WTC11 (cell line): ENCODE measurements at regions not wholly inside any gene's neighbourhood (a gene's known extent, or its start where the extent isn't known, plus 50 kb on each side); places are given as distances from the start of the nearest gene placed in this dataset.

ENCODE experiments used
- ATAC-seq: fragments of 200-7000 bp; cut with Tn5 transposase; 2 replicates; pipeline ENCODE4 v1.10.0; 2021; ENCODE audit warnings: mild to moderate bottlenecking, moderate library complexity
- CTCF ChIA-PET: fragments of 300-600 bp; sonication (Branson Sonifier 250); formaldehyde crosslinking; loops from one replicate; lab custom pipeline; 2021; ENCODE audit warnings: antibody characterized with exemption; lab: Charles Lee
- POLR2A ChIA-PET: fragments of 350-600 bp; sonication (Branson Sonifier 250); formaldehyde crosslinking; loops from one replicate; lab custom pipeline; 2021; ENCODE audit warnings: antibody characterized with exemption; lab: Charles Lee
- DNase-seq: peaks from one replicate; pipeline ENCODE4 v3.0.0; 2021; ENCODE audit warnings: low spot score
- H3K27ac Mint-ChIP-seq: 2 replicates; pipeline ENCODE4 v1.8.0; 2021; ENCODE audit warnings: mixed read lengths
- H3K27me3 Mint-ChIP-seq: 2 replicates; pipeline ENCODE4 v1.8.0; 2021; ENCODE audit warnings: low read depth, mild to moderate bottlenecking, moderate library complexity, mixed read lengths
- H3K36me3 Mint-ChIP-seq: 2 replicates; pipeline ENCODE4 v1.8.0; 2021; ENCODE audit warnings: mixed read lengths
- H3K4me1 Mint-ChIP-seq: 2 replicates; pipeline ENCODE4 v1.8.0; 2022; ENCODE audit warnings: mixed read lengths
- H3K4me3 Mint-ChIP-seq: 2 replicates; pipeline ENCODE4 v1.8.0; 2021; ENCODE audit warnings: mild to moderate bottlenecking, moderate library complexity, mixed read lengths
- H3K9me3 Mint-ChIP-seq: 2 replicates; pipeline ENCODE4 v1.8.0; 2021; ENCODE audit warnings: mixed read lengths
- CREM ChIP-seq: sonication (generic); formaldehyde crosslinking; IDR thresholded peaks from 2 replicates; pipeline ENCODE4 v1.8.1; 2022; ENCODE audit warnings: mild to moderate bottlenecking, missing genetic modification reagents, moderate library complexity
- ELF4 ChIP-seq: sonication (generic); formaldehyde crosslinking; IDR thresholded peaks from 2 replicates; pipeline ENCODE4 v1.8.1; 2022; ENCODE audit warnings: low read depth, mild to moderate bottlenecking, moderate library complexity, missing genetic modification reagents
- EMX1 ChIP-seq: fragments of 250-450 bp; sonication (Bioruptor Pico); IDR thresholded peaks from 2 replicates; pipeline ENCODE4 v1.8.0; 2021; ENCODE audit warnings: mild to moderate bottlenecking
- ERG ChIP-seq: fragments of 250-450 bp; sonication (Bioruptor Pico); IDR thresholded peaks from 2 replicates; pipeline ENCODE4 v1.8.0; 2021; ENCODE audit warnings: mild to moderate bottlenecking
- ESRRA ChIP-seq: sonication (generic); formaldehyde crosslinking; IDR thresholded peaks from 2 replicates; pipeline ENCODE4 v1.8.1; 2022; ENCODE audit warnings: mild to moderate bottlenecking, missing genetic modification reagents, borderline replicate concordance
- GABPB1 ChIP-seq: sonication (generic); formaldehyde crosslinking; IDR thresholded peaks from 2 replicates; pipeline ENCODE4 v1.8.1; 2023; ENCODE audit warnings: mild to moderate bottlenecking, missing genetic modification reagents
- GRHL2 ChIP-seq: fragments of 250-450 bp; sonication (Bioruptor Pico); IDR thresholded peaks from 2 replicates; pipeline ENCODE4 v1.8.0; 2022; ENCODE audit warnings: mild to moderate bottlenecking, moderate library complexity; ENCODE audit not compliant: insufficient replicate concordance, severe bottlenecking
- GTF2I ChIP-seq: fragments of 250-450 bp; sonication (Bioruptor Pico); conservative IDR thresholded peaks from 2 replicates; pipeline ENCODE4 v1.4.0; 2021; ENCODE audit warnings: mild to moderate bottlenecking
- HMGA2 ChIP-seq: fragments of 250-450 bp; sonication (Bioruptor Pico); IDR thresholded peaks from 2 replicates; pipeline ENCODE4 v1.4.0; 2021; ENCODE audit warnings: mild to moderate bottlenecking, moderate library complexity
- HMGXB4 ChIP-seq: sonication (generic); formaldehyde crosslinking; IDR thresholded peaks from 2 replicates; pipeline ENCODE4 v1.8.1; 2023; ENCODE audit warnings: mild to moderate bottlenecking, moderate library complexity, missing genetic modification reagents
- JUN ChIP-seq: sonication (generic); formaldehyde crosslinking; IDR thresholded peaks from 2 replicates; pipeline ENCODE4 v1.8.0; 2023; ENCODE audit warnings: mild to moderate bottlenecking, missing genetic modification reagents
- MAX ChIP-seq: sonication (generic); formaldehyde crosslinking; IDR thresholded peaks from 2 replicates; pipeline ENCODE4 v1.8.0; 2022; ENCODE audit warnings: mild to moderate bottlenecking, missing genetic modification reagents
- NR3C1 ChIP-seq: sonication (generic); formaldehyde crosslinking; conservative IDR thresholded peaks from 2 replicates; pipeline ENCODE4 v1.8.1; 2023; ENCODE audit warnings: low read depth, mild to moderate bottlenecking, missing genetic modification reagents
- PRRX2 ChIP-seq: fragments of 250-450 bp; sonication (Bioruptor Pico); IDR thresholded peaks from 2 replicates; pipeline ENCODE4 v1.8.0; 2021; ENCODE audit warnings: mild to moderate bottlenecking
- SP1 ChIP-seq: sonication (generic); formaldehyde crosslinking; conservative IDR thresholded peaks from 2 replicates; pipeline ENCODE4 v1.8.1; 2022; ENCODE audit warnings: missing genetic modification reagents
- STAT6 ChIP-seq: sonication (generic); formaldehyde crosslinking; conservative IDR thresholded peaks from 2 replicates; pipeline ENCODE4 v1.8.1; 2023; ENCODE audit warnings: mild to moderate bottlenecking, low read depth, missing genetic modification reagents, moderate library complexity
- TP53 ChIP-seq: sonication (generic); formaldehyde crosslinking; IDR thresholded peaks from 2 replicates; pipeline ENCODE4 v1.8.1; 2023; ENCODE audit warnings: mild to moderate bottlenecking, missing genetic modification reagents
- ZBTB21 ChIP-seq: sonication (generic); formaldehyde crosslinking; IDR thresholded peaks from 2 replicates; pipeline ENCODE4 v1.8.1; 2023; ENCODE audit warnings: mild to moderate bottlenecking, missing genetic modification reagents, borderline replicate concordance
- ZNF263 ChIP-seq: sonication (generic); formaldehyde crosslinking; IDR thresholded peaks from 2 replicates; pipeline ENCODE4 v1.8.1; 2022; ENCODE audit warnings: low read depth, mild to moderate bottlenecking, moderate library complexity, missing genetic modification reagents
- ZNF396 ChIP-seq: fragments of 250-450 bp; sonication (Bioruptor Pico); IDR thresholded peaks from 2 replicates; pipeline ENCODE4 v1.8.0; 2021; ENCODE audit warnings: mild to moderate bottlenecking, moderate library complexity, borderline replicate concordance
- TF ChIP-seq, protein P1 (sequence below): sonication (generic); formaldehyde crosslinking; IDR thresholded peaks from 2 replicates; pipeline ENCODE4 v1.8.1; 2023; ENCODE audit warnings: mild to moderate bottlenecking, missing genetic modification reagents, borderline replicate concordance
- TF ChIP-seq, protein P2 (sequence below): sonication (generic); formaldehyde crosslinking; IDR thresholded peaks from 2 replicates; pipeline ENCODE4 v1.8.0; 2022; ENCODE audit warnings: mild to moderate bottlenecking, missing genetic modification reagents

GRCh38 chr9:82761027-82761426 is 301.9 kb downstream of the RASEF start:
- no peak for TF ChIP-seq ZBTB21 (CRISPR knock-in tag)
- TF ChIP-seq HMGA2 (CRISPR knock-in tag), result no peak
- TF ChIP-seq ERG (CRISPR knock-in tag), result no peak
- TF ChIP-seq JUN (CRISPR knock-in tag), result no peak
- ATAC-seq (no peak), DNase-seq (no peak)
- ChIA-PET POLR2A (interaction anchor here (0.6 kb wide), 1 partner anchor 113 kb away, joined by 3 read pairs; no protein-coding TSS in a partner anchor), CTCF (no interaction called here)
- Mint-ChIP-seq H3K27ac (no peak overlapping the region), H3K9me3 (peaks cover 24% of the 10 kb centered on the region), H3K27me3 (peaks cover 6% of the 10 kb centered on the region; the same call in 1 of the 2 replicates), H3K4me1 (peaks cover 26% of the 10 kb centered on the region), H3K36me3 (peaks cover 45% of the 10 kb centered on the region), H3K4me3 (no peak overlapping the region)

GRCh38 chr9:82761956-82762355 is 301.0 kb downstream of the RASEF start:
- no peak for DNase-seq
- Mint-ChIP-seq H3K4me3 (no peak overlapping the region), H3K9me3 (peaks cover 28% of the 10 kb centered on the region), H3K4me1 (peaks cover 26% of the 10 kb centered on the region), H3K27ac (no peak overlapping the region), H3K36me3 (peaks cover 45% of the 10 kb centered on the region), H3K27me3 (peaks cover 6% of the 10 kb centered on the region; the same call in 1 of the 2 replicates)
- TF ChIP-seq HMGXB4 (CRISPR knock-in tag) (no peak), ELF4 (CRISPR knock-in tag) (no peak), ESRRA (CRISPR knock-in tag) (no peak), SP1 (CRISPR knock-in tag) (no peak), PRRX2 (no peak), MAX (no peak), STAT6 (CRISPR knock-in tag) (no peak), GABPB1 (CRISPR knock-in tag) (no peak), GRHL2 (CRISPR knock-in tag) (no peak), NR3C1 (CRISPR knock-in tag) (no peak), CREM (no peak), GTF2I (no peak), ZNF396 (CRISPR knock-in tag) (no peak), EMX1 (CRISPR knock-in tag) (no peak), ZNF263 (CRISPR knock-in tag) (no peak), HMGA2 (CRISPR knock-in tag) (no peak), TP53 (CRISPR knock-in tag) (no peak), ERG (CRISPR knock-in tag) (no peak)
- TF ChIP-seq, protein P1, sequence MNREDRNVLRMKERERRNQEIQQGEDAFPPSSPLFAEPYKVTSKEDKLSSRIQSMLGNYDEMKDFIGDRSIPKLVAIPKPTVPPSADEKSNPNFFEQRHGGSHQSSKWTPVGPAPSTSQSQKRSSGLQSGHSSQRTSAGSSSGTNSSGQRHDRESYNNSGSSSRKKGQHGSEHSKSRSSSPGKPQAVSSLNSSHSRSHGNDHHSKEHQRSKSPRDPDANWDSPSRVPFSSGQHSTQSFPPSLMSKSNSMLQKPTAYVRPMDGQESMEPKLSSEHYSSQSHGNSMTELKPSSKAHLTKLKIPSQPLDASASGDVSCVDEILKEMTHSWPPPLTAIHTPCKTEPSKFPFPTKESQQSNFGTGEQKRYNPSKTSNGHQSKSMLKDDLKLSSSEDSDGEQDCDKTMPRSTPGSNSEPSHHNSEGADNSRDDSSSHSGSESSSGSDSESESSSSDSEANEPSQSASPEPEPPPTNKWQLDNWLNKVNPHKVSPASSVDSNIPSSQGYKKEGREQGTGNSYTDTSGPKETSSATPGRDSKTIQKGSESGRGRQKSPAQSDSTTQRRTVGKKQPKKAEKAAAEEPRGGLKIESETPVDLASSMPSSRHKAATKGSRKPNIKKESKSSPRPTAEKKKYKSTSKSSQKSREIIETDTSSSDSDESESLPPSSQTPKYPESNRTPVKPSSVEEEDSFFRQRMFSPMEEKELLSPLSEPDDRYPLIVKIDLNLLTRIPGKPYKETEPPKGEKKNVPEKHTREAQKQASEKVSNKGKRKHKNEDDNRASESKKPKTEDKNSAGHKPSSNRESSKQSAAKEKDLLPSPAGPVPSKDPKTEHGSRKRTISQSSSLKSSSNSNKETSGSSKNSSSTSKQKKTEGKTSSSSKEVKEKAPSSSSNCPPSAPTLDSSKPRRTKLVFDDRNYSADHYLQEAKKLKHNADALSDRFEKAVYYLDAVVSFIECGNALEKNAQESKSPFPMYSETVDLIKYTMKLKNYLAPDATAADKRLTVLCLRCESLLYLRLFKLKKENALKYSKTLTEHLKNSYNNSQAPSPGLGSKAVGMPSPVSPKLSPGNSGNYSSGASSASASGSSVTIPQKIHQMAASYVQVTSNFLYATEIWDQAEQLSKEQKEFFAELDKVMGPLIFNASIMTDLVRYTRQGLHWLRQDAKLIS (CRISPR knock-in tag), result no peak
- TF ChIP-seq, protein P2, sequence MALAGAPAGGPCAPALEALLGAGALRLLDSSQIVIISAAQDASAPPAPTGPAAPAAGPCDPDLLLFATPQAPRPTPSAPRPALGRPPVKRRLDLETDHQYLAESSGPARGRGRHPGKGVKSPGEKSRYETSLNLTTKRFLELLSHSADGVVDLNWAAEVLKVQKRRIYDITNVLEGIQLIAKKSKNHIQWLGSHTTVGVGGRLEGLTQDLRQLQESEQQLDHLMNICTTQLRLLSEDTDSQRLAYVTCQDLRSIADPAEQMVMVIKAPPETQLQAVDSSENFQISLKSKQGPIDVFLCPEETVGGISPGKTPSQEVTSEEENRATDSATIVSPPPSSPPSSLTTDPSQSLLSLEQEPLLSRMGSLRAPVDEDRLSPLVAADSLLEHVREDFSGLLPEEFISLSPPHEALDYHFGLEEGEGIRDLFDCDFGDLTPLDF (CRISPR knock-in tag), result no peak
- ChIA-PET CTCF (no interaction called here), POLR2A (no interaction called here)
- ATAC-seq, result no peak
